K562 (cell line): ENCODE measurements at regions not wholly inside any gene's neighbourhood (a gene's known extent, or its start where the extent isn't known, plus 50 kb on each side); places are given as distances from the start of the nearest gene placed in this dataset.

Experiments used
- ATAC-seq: fragments of 200-7000 bp; cut with Tn5 transposase; 3 replicates; pipeline ENCODE4 v1.9.1; 2020; ENCODE audit warnings: moderate library complexity
- BruUV-seq: library from RNA; stranded (reverse); fragments of 400-500 nt; replicated peaks from 2 replicates; lab custom pipeline; 2021; lab: Mats Ljungman, UMichigan
- CTCF ChIA-PET: fragments of 300-600 bp; formaldehyde crosslinking; extraction: SDS; loops from one replicate; lab custom pipeline; 2021; ENCODE audit warnings: low intra/inter-chr PET ratio; lab: Yijun Ruan, JAX
- POLR2A ChIA-PET: fragments of 300-600, 350-650 bp; sonication (Branson Sonifier 250); formaldehyde crosslinking; extraction: SDS; loops from one replicate; lab custom pipeline; 2021; ENCODE audit warnings: antibody characterized with exemption, inconsistent platforms; lab: Yijun Ruan, JAX
- DNase-seq, 4 experiments: peaks; one replicate each; pipeline versions ENCODE4 v3.0.0 to v3.0.0-alpha.2; 2011 to 2018; ENCODE audit warnings: low spot score in 3 of 4, mixed read lengths in 3 of 4; ENCODE audit errors: extremely low read depth in 1 of 4
- FAIRE-seq: peaks from 2 replicates; lab custom pipeline; 2011; peaks lifted over from hg19 to GRCh38; lab: Jason Lieb, UNC
- H2AFZ ChIP-seq: 2 replicates; pipeline ENCODE4 v1.6.0; 2011; ENCODE audit warnings: low read depth, low read length, control low read depth, inconsistent platforms
- H3K27ac ChIP-seq: fragments of 200-600 bp; 3 replicates; pipeline ENCODE4 v1.8.0; 2011; ENCODE audit warnings: low read depth, mild to moderate bottlenecking, control low read depth, inconsistent platforms, low read length, moderate library complexity, mixed read lengths; ENCODE audit errors: extremely low read depth
- H3K27me3 ChIP-seq, 2 experiments: fragments of 300-600 bp in 1 of 2; 2 replicates in 1 of 2; 3 replicates in 1 of 2; pipeline versions ENCODE4 v1.6.0 to v1.8.0; 2011; ENCODE audit warnings: inconsistent platforms in 2 of 2, low read length in 2 of 2, mild to moderate bottlenecking in 1 of 2, mixed read lengths in 1 of 2, moderate library complexity in 1 of 2; ENCODE audit not compliant: control insufficient read depth in 2 of 2, insufficient read depth in 2 of 2
- H3K36me3 ChIP-seq: fragments of 300-600 bp; 3 replicates; pipeline ENCODE4 v1.8.0; 2011; ENCODE audit warnings: mild to moderate bottlenecking, low read length, inconsistent platforms; ENCODE audit not compliant: control insufficient read depth, insufficient read depth
- H3K4me1 ChIP-seq, 2 experiments: fragments of 200-600 bp in 1 of 2; replicated peaks in 1 of 2; 2 replicates in 1 of 2; 3 replicates in 1 of 2; pipeline versions ENCODE4 v1.5.1 to v1.8.0; 2011; ENCODE audit warnings: inconsistent platforms in 2 of 2, low read length in 2 of 2, mild to moderate bottlenecking in 1 of 2, mixed read lengths in 1 of 2, moderate library complexity in 1 of 2; ENCODE audit not compliant: control insufficient read depth in 2 of 2, insufficient read depth in 2 of 2
- H3K4me2 ChIP-seq: 2 replicates; pipeline ENCODE4 v1.6.1; 2011; ENCODE audit warnings: low read length, control low read depth, inconsistent platforms, mixed read lengths; ENCODE audit not compliant: insufficient read depth
- H3K4me3 ChIP-seq: fragments of 200-600 bp; sonication (generic), shearing (Covaris generic); 2 replicates; pipeline ENCODE4 v1.5.1; 2016; ENCODE audit warnings: control low read depth, inconsistent platforms
- H3K79me2 ChIP-seq: fragments of 200-600 bp; 3 replicates; pipeline ENCODE4 v1.8.0; 2011; ENCODE audit warnings: low read length, inconsistent platforms; ENCODE audit not compliant: control insufficient read depth, insufficient read depth
- H3K9ac ChIP-seq, 2 experiments: 2 replicates each; pipeline versions ENCODE4 v1.6.0 to v1.6.1; 2011; ENCODE audit warnings: low read depth in 2 of 2, low read length in 2 of 2, control low read depth in 1 of 2, inconsistent platforms in 1 of 2, mild to moderate bottlenecking in 1 of 2, mixed read lengths in 1 of 2; ENCODE audit not compliant: insufficient read depth in 1 of 2
- H3K9me1 ChIP-seq: one replicate; pipeline ENCODE4 v1.6.0; 2011; ENCODE audit warnings: inconsistent platforms, mild to moderate bottlenecking, low read length, moderate library complexity; ENCODE audit not compliant: control insufficient read depth, insufficient read depth
- H3K9me3 ChIP-seq: replicated peaks from 2 replicates; pipeline ENCODE4 v1.5.1; 2011; ENCODE audit warnings: low read depth, low read length, inconsistent platforms; ENCODE audit not compliant: control insufficient read depth, insufficient read depth
- H4K20me1 ChIP-seq: replicated peaks from 2 replicates; pipeline ENCODE4 v1.6.1; 2011; ENCODE audit warnings: low read length, inconsistent platforms, mixed read lengths; ENCODE audit not compliant: control insufficient read depth, insufficient read depth
- CXXC5 ChIP-seq: fragments of 250-450 bp; sonication (Bioruptor Pico); IDR thresholded peaks from 2 replicates; pipeline ENCODE4 v1.8.0; 2022; ENCODE audit warnings: inconsistent platforms, mild to moderate bottlenecking, moderate library complexity
- DEAF1 ChIP-seq: fragments of 450-650 bp; formaldehyde crosslinking; IDR thresholded peaks from 2 replicates; pipeline ENCODE4 v1.4.0; 2020; ENCODE audit warnings: mild to moderate bottlenecking, moderate library complexity
- EWSR1 ChIP-seq: fragments of 450-650 bp; IDR thresholded peaks from 2 replicates; pipeline ENCODE4 v1.6.1; 2018; ENCODE audit warnings: borderline replicate concordance, mild to moderate bottlenecking, low read depth, moderate library complexity; ENCODE audit not compliant: partially characterized antibody
- HNRNPH1 ChIP-seq: fragments of 200-400 bp; formaldehyde crosslinking; optimal IDR thresholded peaks from 2 replicates; pipeline ENCODE3; 2017; ENCODE audit warnings: low read depth, mild to moderate bottlenecking, low read length, moderate library complexity
- L3MBTL2 ChIP-seq: fragments of 450-650 bp; IDR thresholded peaks from 2 replicates; pipeline ENCODE4 v1.6.1; 2016; ENCODE audit warnings: mild to moderate bottlenecking, moderate library complexity
- RB1 ChIP-seq: fragments of 450-650 bp; IDR thresholded peaks from 2 replicates; pipeline ENCODE4 v1.6.1; 2017; ENCODE audit warnings: low read depth, mild to moderate bottlenecking
- TARDBP ChIP-seq: fragments of 450-650 bp; IDR thresholded peaks from 2 replicates; pipeline ENCODE4 v1.6.1; 2016
- ZEB2 ChIP-seq: fragments of 450-650 bp; IDR thresholded peaks from 2 replicates; pipeline ENCODE4 v1.6.1; 2016
- ZNF124 ChIP-seq: sonication (generic); formaldehyde crosslinking; IDR thresholded peaks from 2 replicates; pipeline ENCODE4 v1.8.1; 2022; ENCODE audit warnings: missing genetic modification reagents
- ZNF217 ChIP-seq: sonication (generic); formaldehyde crosslinking; IDR thresholded peaks from 2 replicates; pipeline ENCODE4 v1.8.0; 2022; ENCODE audit warnings: mild to moderate bottlenecking, missing genetic modification reagents
- ZNF347 ChIP-seq: fragments of 450-650 bp; formaldehyde crosslinking; IDR thresholded peaks from 2 replicates; pipeline ENCODE4 v1.4.0; 2020; ENCODE audit warnings: low read depth, mild to moderate bottlenecking, moderate library complexity
- ZNF445 ChIP-seq: fragments of 250-450 bp; sonication (Bioruptor Pico); IDR thresholded peaks from 2 replicates; pipeline ENCODE4 v1.4.0; 2020; ENCODE audit warnings: low read depth, mild to moderate bottlenecking, moderate library complexity
- ZNF583 ChIP-seq: fragments of 250-450 bp; sonication (Bioruptor Pico); IDR thresholded peaks from 2 replicates; pipeline ENCODE4 v1.4.0; 2020
- WGBS: fragments of 100-300 bp; shearing (Covaris generic); methylation state at CpG from one replicate; pipeline ENCODE4 v1.1.6; 2016; ENCODE audit warnings: low coverage, mixed read lengths; ENCODE audit not compliant: insufficient coverage; ENCODE audit errors: missing lambda C conversion rate; 5-methylcytosine and 5-hydroxymethylcytosine counted together
- in situ Hi-C: fragments of 300-500 bp; cut with MboI; formaldehyde crosslinking; loops from 4 replicates; pipeline ENCODE4 v1.15.0; 2018; ENCODE audit warnings: inconsistent platforms, mixed read lengths
- intact Hi-C: fragments of 100-400 bp; cut with micrococcal nuclease; formaldehyde crosslinking; loops from 2 replicates; pipeline ENCODE4 v1.14.2; 2022
- TF ChIP-seq, protein P1 (sequence below): sonication (generic); formaldehyde crosslinking; IDR thresholded peaks from 2 replicates; pipeline ENCODE4 v1.8.1; 2023; ENCODE audit warnings: mild to moderate bottlenecking, missing genetic modification reagents
- TF ChIP-seq, protein P2 (sequence below): fragments of 250-450 bp; sonication (Bioruptor Pico); IDR thresholded peaks from 2 replicates; pipeline ENCODE4 v1.4.0; 2020

DNA sequence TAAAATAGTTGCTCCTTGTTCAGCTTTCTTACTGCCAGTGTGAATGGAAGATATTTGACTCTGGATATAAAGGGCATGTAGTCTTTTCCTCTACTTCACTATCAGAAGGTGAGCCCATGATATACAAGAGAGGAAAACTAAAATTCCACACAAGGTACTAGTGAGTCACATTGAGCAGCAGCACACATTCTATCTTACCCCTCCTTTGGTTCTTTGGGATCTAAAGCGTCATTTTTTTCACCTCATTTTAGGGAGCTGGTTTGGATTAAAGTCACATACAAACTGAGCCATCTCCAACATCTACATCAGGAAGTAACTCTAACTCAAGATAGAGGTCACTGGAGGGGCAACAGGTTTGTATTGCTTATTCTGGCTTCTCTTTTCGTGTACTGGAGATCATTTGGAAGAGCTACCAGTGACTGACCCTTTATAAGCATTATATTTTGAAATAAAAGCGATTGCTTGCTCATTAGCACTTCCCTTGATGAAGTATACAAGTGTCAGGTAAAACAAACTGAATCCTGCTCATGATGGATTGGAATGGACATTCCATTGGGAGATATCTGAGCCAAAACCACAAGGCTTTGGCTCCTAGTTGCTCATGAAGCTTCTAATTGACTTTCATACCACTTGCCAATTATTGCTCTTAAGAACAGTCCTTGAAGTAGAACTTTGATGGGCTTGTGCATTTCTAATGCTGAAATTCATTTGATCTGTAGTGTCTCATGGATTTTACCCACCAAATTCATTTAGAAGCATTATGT is 124.1 kb downstream of the SPCS3 start:
- H3K27me3 ChIP-seq = no peaks in the 10 kb centered on the region
- H3K9ac ChIP-seq = no peak overlapping the region
- H3K4me1 ChIP-seq = no peaks in the 10 kb centered on the region
- H3K27ac ChIP-seq = no peak overlapping the region
- FAIRE-seq (no peak), DNase-seq (no peak), ATAC-seq (no peak)
- CTCF ChIA-PET = no interaction called here
- no peak overlapping the region for H3K4me3 ChIP-seq
- in situ Hi-C loops (no loop called here), intact Hi-C loops (no loop called here)
- H3K9me3 ChIP-seq = no peaks in the 10 kb centered on the region; the same call in 1 of the 2 replicates
- no peak overlapping the region for H2AFZ ChIP-seq
- no TSS peak for BruUV-seq
- no peak overlapping the region for H3K4me2 ChIP-seq
- WGBS = 0% methylated on average over 3 of the region's 3 CpGs
- H3K36me3 ChIP-seq = no peaks in the 10 kb centered on the region
- H3K79me2 ChIP-seq = no peaks in the 10 kb centered on the region
- no peaks in the 10 kb centered on the region for H3K9me1 ChIP-seq
- no peaks in the 10 kb centered on the region for H4K20me1 ChIP-seq
- POLR2A ChIA-PET = no interaction called here
- TF ChIP-seq HNRNPH1 (no peak), ZNF583 (CRISPR knock-in tag) (no peak), ZNF217 (no peak), TARDBP (no peak), ZNF124 (CRISPR knock-in tag) (no peak), L3MBTL2 (no peak), DEAF1 (CRISPR knock-in tag) (no peak), ZEB2 (no peak), EWSR1 (no peak), ZNF347 (CRISPR knock-in tag) (no peak), RB1 (no peak), CXXC5 (no peak), ZNF445 (CRISPR knock-in tag) (no peak)
- TF ChIP-seq, protein P1, sequence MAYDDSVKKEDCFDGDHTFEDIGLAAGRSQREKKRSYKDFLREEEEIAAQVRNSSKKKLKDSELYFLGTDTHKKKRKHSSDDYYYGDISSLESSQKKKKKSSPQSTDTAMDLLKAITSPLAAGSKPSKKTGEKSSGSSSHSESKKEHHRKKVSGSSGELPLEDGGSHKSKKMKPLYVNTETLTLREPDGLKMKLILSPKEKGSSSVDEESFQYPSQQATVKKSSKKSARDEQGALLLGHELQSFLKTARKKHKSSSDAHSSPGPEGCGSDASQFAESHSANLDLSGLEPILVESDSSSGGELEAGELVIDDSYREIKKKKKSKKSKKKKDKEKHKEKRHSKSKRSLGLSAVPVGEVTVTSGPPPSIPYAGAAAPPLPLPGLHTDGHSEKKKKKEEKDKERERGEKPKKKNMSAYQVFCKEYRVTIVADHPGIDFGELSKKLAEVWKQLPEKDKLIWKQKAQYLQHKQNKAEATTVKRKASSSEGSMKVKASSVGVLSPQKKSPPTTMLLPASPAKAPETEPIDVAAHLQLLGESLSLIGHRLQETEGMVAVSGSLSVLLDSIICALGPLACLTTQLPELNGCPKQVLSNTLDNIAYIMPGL (CRISPR knock-in tag) = no peak
- TF ChIP-seq, protein P2, sequence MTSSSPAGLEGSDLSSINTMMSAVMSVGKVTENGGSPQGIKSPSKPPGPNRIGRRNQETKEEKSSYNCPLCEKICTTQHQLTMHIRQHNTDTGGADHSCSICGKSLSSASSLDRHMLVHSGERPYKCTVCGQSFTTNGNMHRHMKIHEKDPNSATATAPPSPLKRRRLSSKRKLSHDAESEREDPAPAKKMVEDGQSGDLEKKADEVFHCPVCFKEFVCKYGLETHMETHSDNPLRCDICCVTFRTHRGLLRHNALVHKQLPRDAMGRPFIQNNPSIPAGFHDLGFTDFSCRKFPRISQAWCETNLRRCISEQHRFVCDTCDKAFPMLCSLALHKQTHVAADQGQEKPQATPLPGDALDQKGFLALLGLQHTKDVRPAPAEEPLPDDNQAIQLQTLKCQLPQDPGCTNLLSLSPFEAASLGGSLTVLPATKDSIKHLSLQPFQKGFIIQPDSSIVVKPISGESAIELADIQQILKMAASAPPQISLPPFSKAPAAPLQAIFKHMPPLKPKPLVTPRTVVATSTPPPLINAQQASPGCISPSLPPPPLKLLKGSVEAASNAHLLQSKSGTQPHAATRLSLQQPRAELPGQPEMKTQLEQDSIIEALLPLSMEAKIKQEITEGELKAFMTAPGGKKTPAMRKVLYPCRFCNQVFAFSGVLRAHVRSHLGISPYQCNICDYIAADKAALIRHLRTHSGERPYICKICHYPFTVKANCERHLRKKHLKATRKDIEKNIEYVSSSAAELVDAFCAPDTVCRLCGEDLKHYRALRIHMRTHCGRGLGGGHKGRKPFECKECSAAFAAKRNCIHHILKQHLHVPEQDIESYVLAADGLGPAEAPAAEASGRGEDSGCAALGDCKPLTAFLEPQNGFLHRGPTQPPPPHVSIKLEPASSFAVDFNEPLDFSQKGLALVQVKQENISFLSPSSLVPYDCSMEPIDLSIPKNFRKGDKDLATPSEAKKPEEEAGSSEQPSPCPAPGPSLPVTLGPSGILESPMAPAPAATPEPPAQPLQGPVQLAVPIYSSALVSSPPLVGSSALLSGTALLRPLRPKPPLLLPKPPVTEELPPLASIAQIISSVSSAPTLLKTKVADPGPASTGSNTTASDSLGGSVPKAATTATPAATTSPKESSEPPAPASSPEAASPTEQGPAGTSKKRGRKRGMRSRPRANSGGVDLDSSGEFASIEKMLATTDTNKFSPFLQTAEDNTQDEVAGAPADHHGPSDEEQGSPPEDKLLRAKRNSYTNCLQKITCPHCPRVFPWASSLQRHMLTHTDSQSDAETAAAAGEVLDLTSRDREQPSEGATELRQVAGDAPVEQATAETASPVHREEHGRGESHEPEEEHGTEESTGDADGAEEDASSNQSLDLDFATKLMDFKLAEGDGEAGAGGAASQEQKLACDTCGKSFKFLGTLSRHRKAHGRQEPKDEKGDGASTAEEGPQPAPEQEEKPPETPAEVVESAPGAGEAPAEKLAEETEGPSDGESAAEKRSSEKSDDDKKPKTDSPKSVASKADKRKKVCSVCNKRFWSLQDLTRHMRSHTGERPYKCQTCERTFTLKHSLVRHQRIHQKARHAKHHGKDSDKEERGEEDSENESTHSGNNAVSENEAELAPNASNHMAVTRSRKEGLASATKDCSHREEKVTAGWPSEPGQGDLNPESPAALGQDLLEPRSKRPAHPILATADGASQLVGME (CRISPR knock-in tag) = no peak
